ENCODE measurements at regions not wholly inside any gene's neighbourhood (a gene's known extent, or its start where the extent isn't known, plus 50 kb on each side); places are given as distances from the start of the nearest gene placed in this dataset.

GRCh38 chr3:127419182-127419581 lies 131.3 kb upstream of the PRR20G start:
- no peak for TF ChIP-seq POLR2A (IDR thresholded peaks at IDR 0.05)
- no peak for TF ChIP-seq EP300 (IDR thresholded peaks at IDR 0.05)
- TF ChIP-seq CTCF (IDR thresholded peaks at IDR 0.05), result no peak
- Histone ChIP-seq H3K27me3 (no peaks in the 10 kb centered on the region), H3K9me3 (no peaks in the 10 kb centered on the region), H3K36me3 (no peaks in the 10 kb centered on the region), H3K27ac (no peak overlapping the region), H3K4me1 (ENCODE audit: insufficient read depth) (no peaks in the 10 kb centered on the region), H3K4me3 (no peak overlapping the region)
- no peak for DNase-seq
- intact Hi-C loops (cut with DNase I), result no loop called here
- WGBS, 3 donors, result 58 to 73% (median 67%) methylated on average over 5 of the region's 5 CpGs

- no peaks in the 10 kb centered on the region for H3K27me3 ChIP-seq
- intact Hi-C loops (cut with DNase I), result no loop called here
These were observed 130.8 kb upstream of the PRR20G start for GRCh38 chr3:127418560-127419147.

GRCh38 chr3:127417709-127418559 lies 130.1 kb upstream of the PRR20G start:
- WGBS, 3 donors, result 47 to 60% (median 57%) methylated on average over 10 of the region's 10 CpGs
- Histone ChIP-seq H3K9me3 (no peaks in the 10 kb centered on the region), H3K27ac (no peak overlapping the region), H3K27me3 (no peaks in the 10 kb centered on the region), H3K4me1 (ENCODE audit: insufficient read depth) (no peaks in the 10 kb centered on the region), H3K36me3 (no peaks in the 10 kb centered on the region), H3K4me3 (no peak overlapping the region)
- TF ChIP-seq POLR2A (IDR thresholded peaks at IDR 0.05) (no peak), CTCF (IDR thresholded peaks at IDR 0.05) (no peak), EP300 (IDR thresholded peaks at IDR 0.05) (no peak)
- intact Hi-C loops (cut with DNase I), result no loop called here
- no peak for DNase-seq

More at GRCh38 chr3:127418560-127419147, 130.8 kb upstream of the PRR20G start:
- H3K27ac ChIP-seq, result no peak overlapping the region
- TF ChIP-seq CTCF (IDR thresholded peaks at IDR 0.05) (no peak), EP300 (IDR thresholded peaks at IDR 0.05) (no peak), POLR2A (IDR thresholded peaks at IDR 0.05) (no peak)
- DNase-seq, result no peak
- H3K4me3 ChIP-seq, result no peak overlapping the region
- H3K4me1 ChIP-seq (ENCODE audit: insufficient read depth), result no peaks in the 10 kb centered on the region
- H3K9me3 ChIP-seq, result no peaks in the 10 kb centered on the region
- no peaks in the 10 kb centered on the region for H3K36me3 ChIP-seq
- WGBS, 3 donors, result 59 to 68% (median 60%) methylated on average over 4 of the region's 4 CpGs

GRCh38 chr3:127413871-127414270 lies 126.0 kb upstream of the PRR20G start:
- no peak overlapping the region for H3K27ac ChIP-seq
- H3K27me3 ChIP-seq, result no peaks in the 10 kb centered on the region
- H3K4me1 ChIP-seq (ENCODE audit: insufficient read depth), result no peaks in the 10 kb centered on the region
- WGBS, 3 donors, result 27 to 44% (median 33%) methylated on average over 2 of the region's 2 CpGs
- DNase-seq, result no peak
- H3K9me3 ChIP-seq, result no peaks in the 10 kb centered on the region
- TF ChIP-seq EP300 (IDR thresholded peaks at IDR 0.05) (no peak), CTCF (IDR thresholded peaks at IDR 0.05) (no peak), POLR2A (IDR thresholded peaks at IDR 0.05) (no peak)
- H3K36me3 ChIP-seq, result no peaks in the 10 kb centered on the region
- intact Hi-C loops (cut with DNase I), result no loop called here
- no peak overlapping the region for H3K4me3 ChIP-seq

Data from ovary (tissue), 7 donors.